ENCODE measurements at regions not wholly inside any gene's neighbourhood (a gene's known extent, or its start where the extent isn't known, plus 50 kb on each side); places are given as distances from the start of the nearest gene placed in this dataset.
"Not testable (repeated sequence)": the region's sequence is repeated elsewhere in the genome, so short reads cannot be mapped to it uniquely, and the experiment has no call there.

DNA sequence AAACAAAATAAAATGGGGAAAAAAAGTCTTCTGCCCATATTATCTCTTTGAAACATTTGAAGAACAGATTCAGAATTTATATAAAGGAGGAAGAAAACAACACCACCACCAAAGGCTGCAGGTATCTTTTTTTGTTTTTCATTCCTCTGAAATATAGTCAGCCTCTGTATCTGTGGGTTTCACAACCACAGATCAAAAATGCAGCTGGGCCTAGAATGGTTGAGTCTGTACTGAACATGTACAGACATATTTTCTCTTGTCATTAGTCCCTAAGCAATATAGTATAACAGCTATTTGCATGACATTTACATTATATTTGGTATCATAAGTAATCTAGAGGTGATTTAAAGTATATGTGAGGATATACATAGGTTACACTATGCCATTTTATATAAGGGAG, 559.7 kb upstream of the LRRN3 start:
- DNase-seq = no peak

- no peak for DNase-seq
Observed at GRCh38 chr7:110534241-110534931, 556.5 kb upstream of the LRRN3 start.

DNA sequence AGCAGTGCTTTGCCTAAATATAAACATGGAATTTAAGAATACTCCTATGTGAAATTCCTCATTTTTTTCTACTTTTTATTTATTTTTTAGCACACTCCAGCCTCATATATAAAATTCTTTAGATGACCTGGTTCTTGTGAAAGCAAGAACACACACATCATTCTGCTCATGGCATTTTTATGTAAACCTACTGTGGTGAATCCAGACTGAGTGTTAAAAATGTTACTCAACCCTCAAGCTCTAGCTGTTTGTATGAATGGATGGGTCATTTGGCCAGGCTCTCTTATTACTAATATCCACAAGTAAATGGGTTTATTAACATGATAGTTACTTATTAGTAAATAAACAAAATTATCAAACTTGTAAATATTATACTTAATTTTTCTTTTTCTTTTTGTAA, 551.7 kb upstream of the LRRN3 start:
- no peak for DNase-seq

DNA sequence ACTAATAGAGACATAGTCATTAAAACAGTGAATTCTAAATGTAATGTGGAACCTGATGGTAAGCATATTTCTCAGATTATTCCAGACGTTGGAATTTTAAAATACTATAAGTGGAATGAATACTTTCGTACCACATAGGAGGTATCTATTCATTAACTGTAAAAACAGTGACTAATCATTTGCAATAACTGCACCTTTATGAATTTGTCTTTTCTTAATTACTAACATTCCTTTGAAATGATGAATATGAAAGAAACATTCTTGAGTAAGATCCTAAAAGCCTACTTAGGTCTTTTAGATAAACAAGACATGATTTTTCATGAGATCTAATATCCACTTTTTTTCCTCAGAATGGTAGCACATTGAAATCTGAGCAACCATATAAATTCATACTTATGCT, 549.0 kb upstream of the LRRN3 start:
- DNase-seq = no peak

DNA sequence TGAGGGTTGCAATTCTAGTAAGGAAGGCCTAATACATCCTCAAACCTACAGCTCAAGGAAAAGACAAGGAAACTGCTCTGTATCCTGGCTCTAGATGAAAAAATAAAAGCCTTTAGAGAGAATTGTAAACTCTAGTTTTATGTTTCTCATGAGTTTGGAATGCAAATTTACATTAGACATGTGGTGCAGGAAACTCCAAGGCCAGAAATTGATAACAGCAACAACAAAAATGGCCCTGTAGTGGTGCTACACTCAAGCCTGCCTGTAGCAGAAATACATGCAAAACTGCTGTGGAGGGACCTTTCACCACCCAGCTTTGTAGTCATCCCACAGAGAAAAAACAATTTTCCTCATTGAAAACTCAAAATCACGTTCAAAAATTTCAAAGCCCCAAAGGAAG, 546.7 kb upstream of the LRRN3 start:
- DNase-seq = no peak

- no peak for DNase-seq
Observed at GRCh38 chr7:110548372-110548771, 542.6 kb upstream of the LRRN3 start.

DNA sequence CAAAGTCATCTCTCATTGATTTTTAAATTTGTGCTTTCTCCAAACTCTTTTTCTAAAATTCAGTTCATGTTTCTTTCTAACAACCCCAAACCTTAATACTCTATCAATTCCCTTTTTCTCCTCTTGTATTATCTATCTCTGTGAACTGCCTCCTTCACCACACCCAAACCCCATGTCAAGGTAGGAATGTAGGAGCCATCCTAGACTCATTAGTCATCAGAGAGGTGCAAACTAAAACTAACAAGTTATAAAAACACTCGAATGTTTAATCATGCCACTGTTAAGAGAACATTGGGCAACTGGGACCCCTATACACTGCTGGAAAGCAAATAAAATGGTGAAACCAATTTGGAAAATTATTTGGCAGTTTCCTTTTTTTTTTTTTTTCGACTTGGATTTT, 533.8 kb upstream of the LRRN3 start:
- DNase-seq = no peak

GRCh38 chr7:110563286-110563685, 527.6 kb upstream of the LRRN3 start:
- DNase-seq = not testable (repeated sequence)

GRCh38 chr7:110564246-110564645, 526.7 kb upstream of the LRRN3 start:
- no peak for DNase-seq

- DNase-seq = no peak
Observed at GRCh38 chr7:110568388-110568787, 522.5 kb upstream of the LRRN3 start.

DNA sequence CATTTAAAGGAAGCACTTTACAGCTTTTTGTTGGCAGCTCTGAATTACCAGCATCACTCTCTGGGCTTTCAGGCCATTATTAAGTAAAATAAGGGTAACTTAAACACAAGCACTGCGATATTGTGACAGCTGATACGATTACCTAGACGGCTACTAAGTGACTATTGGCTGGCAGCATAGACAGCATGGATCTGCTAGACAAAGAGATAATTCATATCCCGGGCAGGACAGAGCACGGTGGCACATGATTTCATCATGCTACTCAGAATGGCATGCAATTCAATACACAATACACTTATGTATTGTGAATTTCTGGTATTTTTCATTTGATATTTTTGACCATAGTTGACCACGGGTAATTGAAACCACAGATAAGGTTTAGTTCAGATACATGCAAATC, 522.0 kb upstream of the LRRN3 start:
- no peak for DNase-seq

DNA sequence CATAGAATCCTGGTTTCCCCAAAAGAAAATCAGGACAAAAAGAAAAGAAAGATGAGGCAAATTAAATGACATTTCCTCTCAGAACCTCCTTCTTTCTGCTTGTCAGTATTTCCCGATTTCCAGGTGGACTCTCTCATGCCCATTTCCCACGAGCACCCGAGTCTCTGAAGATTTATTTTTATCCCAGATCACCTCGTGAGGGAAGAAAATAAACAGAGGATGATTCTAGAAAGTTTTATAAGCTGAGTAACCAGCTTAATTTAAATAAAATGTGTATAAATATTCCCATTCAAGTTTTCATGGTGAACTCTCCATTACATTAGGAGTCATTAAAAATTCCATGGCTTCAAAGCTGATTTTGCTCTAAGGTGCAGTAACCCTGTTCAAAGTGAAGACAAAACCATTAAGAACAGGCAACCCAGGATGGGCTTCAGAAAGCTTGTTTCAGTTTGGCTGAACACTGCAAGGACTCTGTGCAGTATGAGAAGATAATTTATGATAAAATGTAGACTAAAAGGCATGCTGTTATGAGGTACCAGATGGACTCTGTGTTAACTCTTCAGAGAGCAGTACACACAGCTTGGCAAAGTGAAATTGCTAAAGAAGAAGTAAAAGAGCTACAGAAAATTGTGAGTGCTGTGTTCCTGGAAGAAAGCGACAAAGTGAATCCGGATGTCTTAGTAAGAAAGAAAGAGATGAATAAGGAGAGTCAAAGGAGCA, 521.3 kb upstream of the LRRN3 start:
- no peak for DNase-seq

- no peak for DNase-seq
Observed at GRCh38 chr7:110573862-110574528, 516.9 kb upstream of the LRRN3 start.

- DNase-seq = no peak
Observed at GRCh38 chr7:110587294-110587693, 503.6 kb upstream of the LRRN3 start.

DNA sequence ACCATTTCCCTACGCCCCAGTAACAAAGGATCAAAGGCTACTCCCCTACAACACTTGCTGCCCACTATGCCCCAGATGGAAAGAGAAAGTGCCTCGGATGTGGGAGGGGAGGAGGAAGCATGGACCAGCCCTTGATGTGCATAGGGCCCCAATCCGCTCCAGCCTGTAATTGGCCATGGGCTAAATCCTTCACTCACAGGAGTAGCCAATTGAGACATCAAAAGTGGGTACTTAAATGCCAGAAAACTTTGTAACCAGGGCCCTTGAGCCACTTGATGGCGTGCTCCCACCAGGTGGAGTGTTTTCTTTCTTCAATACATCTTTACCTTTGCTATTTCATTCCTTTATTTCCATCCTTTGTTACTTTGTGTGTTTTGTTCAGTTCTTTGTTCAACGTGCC, 500.5 kb upstream of the LRRN3 start:
- no peak for DNase-seq

GRCh38 chr7:110591341-110591740, 499.6 kb upstream of the LRRN3 start:
- DNase-seq = no peak

DNA sequence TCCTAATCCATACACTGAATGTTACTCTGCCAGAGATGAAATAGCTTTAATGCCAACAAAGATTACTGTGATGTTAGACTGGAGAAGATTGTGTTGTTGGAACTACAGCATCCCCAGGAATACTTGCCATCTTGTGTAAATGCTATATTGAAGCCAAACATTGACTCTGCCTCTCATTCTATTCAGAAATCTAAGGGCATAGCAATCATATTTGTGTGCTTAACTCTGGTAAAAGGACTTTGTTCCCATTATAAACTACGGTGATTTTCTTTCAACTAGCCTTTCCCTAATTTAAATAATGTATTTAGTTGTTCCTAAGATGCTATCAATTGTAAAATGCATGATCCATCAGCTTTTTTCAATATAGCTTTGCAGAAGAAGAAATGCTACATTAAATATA, 498.4 kb upstream of the LRRN3 start:
- DNase-seq = no peak

DNA sequence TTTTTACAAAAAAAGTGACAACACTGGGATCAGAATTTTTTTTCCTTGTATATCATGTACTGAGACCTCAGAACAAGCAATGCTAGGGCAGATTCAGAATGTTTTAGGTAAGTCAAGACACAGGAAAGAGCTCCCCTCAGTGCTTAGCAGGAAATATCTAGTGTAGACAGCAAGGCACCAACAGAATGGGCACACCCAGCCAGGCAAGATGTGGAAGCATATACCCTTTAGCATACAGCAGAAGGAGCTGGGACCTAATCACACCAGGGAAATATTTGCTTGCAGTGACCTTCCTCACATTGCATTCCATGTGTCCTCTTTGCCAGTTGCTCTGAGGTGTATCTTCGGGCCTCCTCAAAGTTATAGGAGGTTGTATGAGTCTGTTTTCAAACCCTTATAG, 497.6 kb upstream of the LRRN3 start:
- DNase-seq = no peak

DNA sequence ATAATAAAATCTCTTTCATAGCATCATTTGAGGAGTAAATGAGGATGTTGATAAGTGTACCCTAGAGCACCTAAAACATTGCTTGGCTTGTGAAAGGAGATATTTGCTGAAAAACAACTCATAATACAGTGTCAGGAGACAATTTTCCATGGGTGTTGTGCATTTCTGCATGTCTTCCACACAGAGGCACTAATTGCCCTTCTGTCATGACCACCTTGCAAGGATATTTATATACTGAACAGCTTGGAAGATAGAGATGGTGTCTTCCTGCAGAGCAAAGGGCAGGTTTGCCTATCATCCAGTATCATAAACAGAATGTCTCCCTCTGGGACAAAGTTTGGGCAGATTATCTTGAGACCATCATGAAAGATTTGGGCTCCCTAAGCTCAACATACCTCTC, 495.2 kb upstream of the LRRN3 start:
- DNase-seq = no peak

DNA sequence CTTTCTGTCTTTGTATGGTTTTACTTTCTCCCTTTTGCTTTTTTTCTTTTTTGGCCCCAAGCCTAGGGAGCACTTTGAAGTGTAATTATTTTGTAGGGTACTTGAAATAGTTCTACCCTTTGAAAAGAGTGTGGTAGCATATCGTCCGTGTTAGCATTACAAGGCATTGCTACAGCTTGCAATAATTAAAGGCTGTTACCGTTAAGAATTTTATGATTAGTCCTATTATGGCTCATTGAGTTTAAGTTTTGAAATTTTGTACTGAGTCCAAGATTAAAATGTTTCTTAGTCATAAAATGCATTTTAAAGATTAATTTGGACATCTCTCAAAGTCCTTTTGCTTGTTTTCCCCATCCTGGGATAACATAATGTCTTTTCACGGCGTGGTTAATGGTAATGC, 490.0 kb upstream of the LRRN3 start:
- no peak for DNase-seq

DNA sequence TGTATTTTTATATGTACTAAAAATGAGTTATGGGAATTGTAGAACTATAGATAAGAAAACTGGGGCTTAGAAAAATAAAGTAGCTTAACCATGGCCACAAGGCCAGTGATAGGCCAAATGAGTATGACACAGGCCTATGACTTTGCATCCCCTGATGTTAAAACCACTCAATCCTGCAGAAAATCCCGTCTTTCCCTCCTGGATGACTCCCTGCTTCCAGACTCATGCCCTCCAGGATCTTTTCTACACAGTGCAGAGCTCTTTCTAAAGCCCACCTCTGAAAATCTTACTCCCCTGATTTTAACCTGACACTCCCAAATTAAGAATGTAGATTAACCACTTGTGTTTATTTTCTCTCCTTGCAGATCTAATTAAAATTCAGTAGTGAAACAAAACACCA, 489.2 kb upstream of the LRRN3 start:
- DNase-seq = no peak

GRCh38 chr7:110604206-110604605, 486.7 kb upstream of the LRRN3 start:
- no peak for DNase-seq

DNA sequence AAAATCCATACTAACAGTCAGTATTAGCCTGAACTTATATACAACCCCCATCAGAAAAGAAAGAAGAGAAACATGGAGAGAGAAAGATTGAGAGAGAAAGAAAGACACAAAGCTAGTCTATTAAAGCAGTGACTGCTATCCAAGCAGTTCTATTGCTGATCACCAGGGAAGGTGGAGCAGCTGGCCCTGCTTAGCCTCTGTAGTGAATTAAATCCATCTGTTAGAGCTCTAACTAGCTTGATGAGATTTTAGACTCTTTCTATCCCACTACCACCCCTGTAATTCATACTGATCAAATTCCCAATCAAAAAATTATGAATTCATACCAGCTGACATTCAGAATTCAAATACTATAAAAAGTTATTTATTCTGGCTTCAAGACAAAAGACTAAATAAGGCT, 486.0 kb upstream of the LRRN3 start:
- DNase-seq = peak; percentile 37
